ENCODE measurements at regions not wholly inside any gene's neighbourhood (a gene's known extent, or its start where the extent isn't known, plus 50 kb on each side); places are given as distances from the start of the nearest gene placed in this dataset.
"Not testable (repeated sequence)": the region's sequence is repeated elsewhere in the genome, so short reads cannot be mapped to it uniquely, and the experiment has no call there.

GRCh38 chr11:92082652-92083051, 142.0 kb upstream of the FAT3 start:
- intact Hi-C loops (cut with DNase I): no loop called here
- no peaks in the 10 kb centered on the region for H3K9me3 ChIP-seq
- no peak for DNase-seq

GRCh38 chr11:92074498-92074897, 150.1 kb upstream of the FAT3 start:
- H3K4me1 ChIP-seq; H3K4me3 ChIP-seq; H3K36me3 ChIP-seq; H3K27me3 ChIP-seq; H3K27ac ChIP-seq; DNase-seq; intact Hi-C loops (cut with DNase I); H3K9me3 ChIP-seq; H3K9ac ChIP-seq (ENCODE audit: low read depth in 2 of 2, low read length in 2 of 2): not testable (repeated sequence)

More at GRCh38 chr11:92082652-92083051, 142.0 kb upstream of the FAT3 start:
- Histone ChIP-seq H3K4me3 (no peak overlapping the region), H3K27ac (no peak overlapping the region), H3K27me3 (no peaks in the 10 kb centered on the region), H3K4me1 (no peaks in the 10 kb centered on the region), H3K36me3 (no peaks in the 10 kb centered on the region), H3K9ac (ENCODE audit: low read depth in 2 of 2, low read length in 2 of 2) (no peak overlapping the region)
- TF ChIP-seq CTCF (IDR thresholded peaks at IDR 0.05): no peak

- intact Hi-C loops (cut with DNase I): no loop called here
- no peaks in the 10 kb centered on the region for H3K9me3 ChIP-seq
- H3K27me3 ChIP-seq: no peaks in the 10 kb centered on the region
- H3K4me3 ChIP-seq: no peak overlapping the region
- no peak overlapping the region for H3K9ac ChIP-seq (ENCODE audit: low read depth in 2 of 2, low read length in 2 of 2)
- H3K4me1 ChIP-seq: no peaks in the 10 kb centered on the region
- H3K36me3 ChIP-seq: no peaks in the 10 kb centered on the region
- DNase-seq: no peak
- H3K27ac ChIP-seq: no peak overlapping the region
- no peak for TF ChIP-seq CTCF (IDR thresholded peaks at IDR 0.05)
Observed at GRCh38 chr11:92071660-92072059, 153.0 kb upstream of the FAT3 start.

- Histone ChIP-seq H3K27me3 (no peaks in the 10 kb centered on the region), H3K36me3 (no peaks in the 10 kb centered on the region), H3K4me3 (no peak overlapping the region), H3K9me3 (no peaks in the 10 kb centered on the region), H3K4me1 (no peaks in the 10 kb centered on the region), H3K27ac (no peak overlapping the region), H3K9ac (ENCODE audit: low read depth in 2 of 2, low read length in 2 of 2) (no peak overlapping the region)
- no peak for DNase-seq
- TF ChIP-seq CTCF (IDR thresholded peaks at IDR 0.05): no peak
- intact Hi-C loops (cut with DNase I): no loop called here
Observed at GRCh38 chr11:92070026-92070889, 154.4 kb upstream of the FAT3 start.

GRCh38 chr11:92067016-92067415, 157.6 kb upstream of the FAT3 start:
- intact Hi-C loops (cut with DNase I): no loop called here
- no peak overlapping the region for H3K4me3 ChIP-seq
- no peak for DNase-seq
- no peak overlapping the region for H3K9ac ChIP-seq (ENCODE audit: low read depth in 2 of 2, low read length in 2 of 2)
- no peaks in the 10 kb centered on the region for H3K4me1 ChIP-seq
- no peak for TF ChIP-seq CTCF (IDR thresholded peaks at IDR 0.05)
- no peak overlapping the region for H3K27ac ChIP-seq
- H3K36me3 ChIP-seq: no peaks in the 10 kb centered on the region
- H3K9me3 ChIP-seq: no peaks in the 10 kb centered on the region
- H3K27me3 ChIP-seq: no peaks in the 10 kb centered on the region

GRCh38 chr11:92061456-92062062, 163.1 kb upstream of the FAT3 start:
- Histone ChIP-seq H3K27ac (no peak overlapping the region), H3K9ac (ENCODE audit: low read depth in 2 of 2, low read length in 2 of 2) (no peak overlapping the region), H3K4me3 (no peak overlapping the region), H3K27me3 (no peaks in the 10 kb centered on the region), H3K4me1 (no peaks in the 10 kb centered on the region), H3K36me3 (no peaks in the 10 kb centered on the region), H3K9me3 (no peaks in the 10 kb centered on the region)
- TF ChIP-seq CTCF (IDR thresholded peaks at IDR 0.05): no peak
- DNase-seq: no peak
- intact Hi-C loops (cut with DNase I): no loop called here
